ENCODE measurements at regions not wholly inside any gene's neighbourhood (a gene's known extent, or its start where the extent isn't known, plus 50 kb on each side); places are given as distances from the start of the nearest gene placed in this dataset.

GRCh38 chr2:201955231-201955630, 78.4 kb upstream of the FZD7 start:
- no peak for TF ChIP-seq EZH2 (IDR thresholded peaks at IDR 0.05; ENCODE audit: borderline replicate concordance)
- TF ChIP-seq CTCF (IDR thresholded peaks at IDR 0.05; ENCODE audit: poor library complexity) = no peak

Measured in hepatocyte (in vitro differentiated cells).